Right kidney (tissue), 1 donor: ENCODE measurements at regions not wholly inside any gene's neighbourhood (a gene's known extent, or its start where the extent isn't known, plus 50 kb on each side); places are given as distances from the start of the nearest gene placed in this dataset.
"Not testable (repeated sequence)": the region's sequence is repeated elsewhere in the genome, so short reads cannot be mapped to it uniquely, and the experiment has no call there.

Source experiments
- DNase-seq: peaks from one replicate; pipeline ENCODE4 v3.0.0-alpha.2; 2016

DNA sequence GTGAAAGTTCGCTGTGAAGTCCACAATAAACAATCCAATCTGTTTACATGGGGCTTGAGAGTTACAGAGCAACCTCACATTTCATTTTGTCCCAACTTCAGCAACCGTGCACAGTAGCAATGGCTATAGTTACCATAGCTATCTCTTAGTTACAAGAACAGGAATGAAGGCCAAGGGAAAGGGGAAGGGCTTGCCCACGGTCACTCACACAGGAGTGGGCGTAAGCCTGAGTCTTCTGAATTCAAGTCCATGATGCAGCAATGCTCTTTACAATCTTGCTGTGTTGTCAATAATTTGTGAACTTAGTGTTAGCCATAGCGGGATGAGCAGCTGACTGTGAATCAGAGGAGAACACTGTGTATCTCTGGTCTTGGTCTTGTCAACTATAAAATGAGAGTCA lies 102.9 kb downstream of the ADAMTS15 start:
- no peak for DNase-seq

DNA sequence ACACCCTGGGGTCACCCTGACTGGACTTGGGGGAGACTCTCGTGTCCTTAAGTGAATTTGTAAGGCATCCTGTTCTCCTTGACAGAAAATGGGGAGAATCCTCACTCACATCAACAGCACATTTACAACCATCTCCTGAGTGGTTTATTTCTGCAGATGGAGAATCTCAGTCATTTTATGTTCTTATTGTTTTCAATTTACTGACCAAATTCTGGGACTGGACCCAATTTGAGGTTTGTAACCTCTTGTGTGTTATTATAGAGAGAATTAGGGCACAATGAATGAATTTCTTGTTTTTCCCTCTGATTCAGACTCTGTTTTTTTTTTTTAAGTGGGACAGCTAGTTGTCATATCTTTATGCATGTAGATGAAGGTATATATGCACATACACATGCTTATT lies 104.9 kb downstream of the ADAMTS15 start:
- DNase-seq: no peak

DNA sequence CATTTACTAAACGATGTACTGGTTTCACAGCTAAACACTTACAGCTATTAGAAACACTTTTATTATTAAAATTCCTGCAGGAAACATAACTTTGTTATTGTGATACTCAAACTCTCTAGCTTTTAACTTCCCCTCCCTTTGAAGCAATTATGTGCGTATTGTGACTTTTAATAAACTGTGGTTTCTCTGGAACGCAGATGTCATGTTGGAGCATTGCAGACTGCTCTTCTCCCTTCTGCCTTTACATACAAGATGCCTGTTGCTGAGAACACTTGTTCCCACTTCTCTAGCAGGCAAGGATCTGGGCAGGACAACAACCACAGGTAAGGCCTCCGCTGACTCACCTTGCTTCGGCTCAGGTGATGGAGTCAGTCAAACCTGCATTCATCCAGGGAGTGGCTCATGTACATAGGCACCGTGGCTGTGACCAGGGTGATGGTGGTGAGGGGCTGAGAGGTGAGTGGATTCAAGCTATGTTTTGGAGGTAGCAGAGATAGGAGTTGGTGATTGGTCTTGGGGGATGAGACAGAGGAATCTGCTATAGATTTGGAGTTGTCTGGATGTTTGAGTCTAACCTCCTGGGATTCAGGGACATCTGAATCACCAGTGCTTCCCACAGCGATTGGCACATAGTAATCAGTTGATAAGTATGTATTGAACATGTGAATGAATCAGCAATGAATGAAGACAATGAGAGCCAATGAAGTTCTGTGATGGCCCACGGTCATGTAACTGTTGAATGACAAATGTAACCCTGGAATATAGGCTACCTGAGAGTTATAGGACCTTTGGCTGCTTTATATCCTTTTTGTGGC lies 106.0 kb downstream of the ADAMTS15 start:
- DNase-seq: no peak

DNA sequence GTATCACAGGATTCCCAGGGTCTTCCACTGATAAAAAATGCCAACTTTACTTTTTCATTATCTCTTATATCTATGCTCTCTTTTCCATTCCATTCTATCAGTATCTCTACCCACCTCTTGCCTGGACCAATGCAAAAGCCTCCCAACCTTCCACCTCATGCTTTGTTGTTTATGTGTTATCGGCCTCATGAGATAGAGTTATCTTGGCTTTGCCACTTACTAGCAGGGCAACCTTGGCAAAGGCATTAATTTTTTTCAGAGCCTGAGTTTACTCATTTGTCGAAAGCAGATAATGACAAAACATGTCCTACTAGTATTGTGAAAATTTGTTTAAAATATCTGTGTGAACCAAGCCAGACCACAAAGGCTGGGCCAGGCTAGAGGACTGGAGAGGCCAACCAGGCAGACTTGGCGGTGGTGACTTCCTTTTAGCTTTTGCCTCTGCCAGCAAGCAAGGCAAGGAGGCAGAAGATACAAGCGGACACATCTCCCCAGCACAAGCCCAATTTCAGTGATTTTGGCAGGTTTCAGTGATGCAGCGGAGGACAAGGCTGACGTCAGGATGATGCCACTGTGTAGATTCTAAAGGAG lies 106.9 kb downstream of the ADAMTS15 start:
- DNase-seq: no peak

DNA sequence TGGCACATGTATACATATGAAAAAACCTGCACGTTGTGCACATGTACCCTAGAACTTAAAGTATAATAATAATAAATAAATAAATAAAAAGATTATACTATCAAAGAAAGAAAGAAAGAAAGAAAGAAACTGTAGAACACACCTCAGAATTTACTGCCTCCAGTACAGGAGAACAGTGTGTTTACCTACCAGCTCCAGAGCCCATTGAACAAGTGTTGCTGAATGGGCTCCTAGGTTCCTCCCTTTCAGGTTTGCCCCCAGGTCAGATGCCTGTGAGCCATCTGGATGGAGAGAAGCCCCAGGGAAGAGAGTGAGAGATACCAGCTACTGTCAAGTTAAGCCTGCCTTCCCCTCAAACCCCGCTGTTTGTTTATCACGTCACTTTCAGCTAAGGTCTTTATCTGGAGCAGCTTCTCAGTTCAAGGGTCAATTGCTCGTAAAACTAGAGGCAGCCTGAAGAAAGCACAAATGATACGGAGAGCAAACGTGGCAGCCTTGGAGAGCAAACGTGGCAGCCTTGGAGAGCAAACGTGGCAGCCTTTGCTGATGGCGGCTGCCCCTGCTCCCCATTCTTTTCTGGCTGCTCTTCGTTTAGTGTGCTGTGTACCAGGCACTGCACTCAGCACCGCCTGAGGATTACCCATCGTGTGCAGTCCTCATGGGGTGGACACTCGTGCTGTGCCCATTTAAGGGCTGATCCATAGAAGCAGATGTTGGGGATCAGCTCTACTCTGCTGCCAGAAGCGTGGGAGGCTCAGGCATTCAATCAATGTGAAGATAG lies 111.7 kb downstream of the ADAMTS15 start:
- no peak for DNase-seq

DNA sequence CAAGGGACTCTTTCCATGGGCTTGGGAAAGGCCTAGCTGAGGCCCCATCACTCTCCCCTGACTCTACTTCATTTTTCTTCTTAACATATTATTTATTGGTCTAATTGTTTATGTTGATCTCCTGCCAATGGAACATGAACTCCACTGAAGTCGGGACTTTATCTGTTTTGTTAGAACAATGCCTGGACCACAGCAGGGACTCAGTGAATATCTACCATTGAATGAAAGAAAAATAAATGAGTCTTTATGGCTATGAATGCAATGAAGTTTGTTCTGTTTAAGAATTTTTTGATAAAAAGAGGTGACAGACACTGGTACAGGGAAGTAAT lies 112.3 kb downstream of the ADAMTS15 start:
- DNase-seq: no peak

DNA sequence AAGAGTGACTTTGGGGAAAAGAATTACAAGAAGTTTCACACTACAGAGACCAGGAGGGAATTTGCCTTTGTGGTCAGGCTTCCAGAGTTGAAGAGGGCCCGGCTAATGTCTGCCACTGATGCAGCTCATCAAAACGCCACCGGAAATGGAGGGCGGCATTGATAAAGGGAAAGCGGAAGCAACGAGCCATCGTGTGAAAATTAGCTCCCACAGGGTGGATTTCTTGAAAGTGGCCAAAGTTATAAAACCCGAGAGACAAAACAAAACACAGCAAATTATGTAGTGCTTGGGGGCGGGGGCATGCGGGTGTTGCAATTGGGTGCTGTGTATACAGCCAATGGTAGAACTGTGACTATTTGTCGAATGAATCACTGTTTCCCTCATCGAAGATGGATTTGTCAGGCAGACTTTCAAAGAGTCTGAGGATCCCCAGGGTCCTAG lies 113.0 kb downstream of the ADAMTS15 start:
- DNase-seq: no peak

DNA sequence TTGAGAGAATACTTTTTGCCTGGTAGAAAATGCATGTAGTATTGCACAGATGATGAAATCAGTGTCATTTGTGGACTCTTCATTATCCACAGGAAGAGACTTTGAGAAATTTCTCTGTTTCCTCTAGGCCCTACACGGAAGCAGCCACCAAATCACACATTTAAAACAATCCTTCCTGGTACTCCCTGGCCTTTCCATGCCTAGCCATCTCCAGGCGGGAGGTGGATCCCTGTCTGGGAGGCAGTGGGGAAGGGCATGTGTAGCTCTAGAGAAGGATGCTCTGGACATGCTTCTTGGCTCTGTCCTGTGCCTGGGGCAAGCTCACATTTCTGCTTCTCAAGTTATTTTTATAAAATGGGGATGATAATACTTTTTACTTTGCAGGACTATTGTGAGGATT lies 114.1 kb downstream of the ADAMTS15 start:
- no peak for DNase-seq

DNA sequence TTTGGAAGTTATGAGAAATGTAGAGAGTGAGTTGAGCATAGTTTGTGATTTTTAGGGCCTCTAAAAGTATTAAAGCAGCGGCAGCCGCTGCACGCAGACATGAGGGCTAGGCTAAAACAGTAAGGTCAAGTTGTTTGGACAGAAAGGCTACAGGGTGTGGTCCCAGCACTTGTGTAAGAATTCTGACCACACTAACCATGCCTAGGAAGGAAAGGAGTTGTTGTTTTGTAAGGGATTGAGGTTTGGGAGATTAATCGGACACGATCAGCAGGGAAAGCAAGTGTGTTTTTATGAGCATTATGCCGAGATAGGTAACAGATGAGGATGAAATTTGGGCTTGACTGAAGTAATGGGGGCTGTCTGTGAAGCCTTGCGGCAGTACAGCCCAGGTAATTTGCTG lies 117.9 kb downstream of the ADAMTS15 start:
- not testable (repeated sequence) for DNase-seq

DNA sequence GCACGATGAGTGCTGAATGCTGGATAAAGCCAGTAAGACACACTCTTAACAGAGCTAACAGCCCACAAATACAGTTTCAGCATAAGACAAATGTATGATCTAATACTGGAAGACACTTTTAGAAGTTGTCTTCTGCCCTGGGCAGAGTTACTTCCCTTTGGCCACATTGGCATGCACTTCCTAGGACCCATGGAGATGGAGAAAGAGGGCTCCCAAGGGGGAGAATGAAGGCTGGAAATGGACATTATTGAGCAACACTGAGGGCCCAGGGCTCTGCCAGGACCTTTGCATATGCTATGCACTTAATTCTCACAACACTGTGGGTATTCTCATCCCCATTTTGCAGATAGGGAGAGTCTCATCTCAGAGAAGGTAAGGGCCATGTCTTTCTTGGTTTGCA lies 123.1 kb downstream of the ADAMTS15 start:
- no peak for DNase-seq

DNA sequence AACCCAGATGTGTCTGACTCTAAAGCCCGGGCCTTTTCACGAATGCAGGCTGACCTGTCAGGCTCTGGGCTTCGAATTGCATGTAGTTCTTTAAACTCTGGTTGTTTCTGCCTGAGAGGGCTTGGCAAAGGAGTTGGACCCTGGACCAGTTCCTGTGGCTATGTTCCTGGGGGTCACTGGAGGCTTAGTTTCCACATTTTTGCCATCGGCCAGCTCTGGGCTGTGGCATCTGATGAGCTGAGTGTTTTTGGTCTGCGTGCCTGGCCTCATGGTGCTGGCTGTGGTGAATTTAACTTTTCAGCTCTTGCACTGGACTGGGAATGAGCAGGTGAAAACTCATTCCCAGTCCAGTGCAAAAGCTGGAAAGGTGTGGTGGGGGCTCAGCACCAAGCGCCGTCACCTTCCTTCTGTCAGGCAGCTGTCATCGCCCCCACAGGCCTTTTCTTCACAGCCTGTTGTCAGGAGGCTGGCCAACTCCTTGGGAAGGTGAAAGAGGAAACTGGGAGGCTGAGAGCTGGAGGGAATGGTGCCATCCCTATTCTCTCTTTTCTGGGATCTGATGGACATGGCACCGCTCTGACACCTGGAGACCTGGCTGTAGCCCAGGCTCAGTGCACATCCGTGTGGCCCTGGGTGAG lies 123.6 kb downstream of the ADAMTS15 start:
- DNase-seq: no peak

DNA sequence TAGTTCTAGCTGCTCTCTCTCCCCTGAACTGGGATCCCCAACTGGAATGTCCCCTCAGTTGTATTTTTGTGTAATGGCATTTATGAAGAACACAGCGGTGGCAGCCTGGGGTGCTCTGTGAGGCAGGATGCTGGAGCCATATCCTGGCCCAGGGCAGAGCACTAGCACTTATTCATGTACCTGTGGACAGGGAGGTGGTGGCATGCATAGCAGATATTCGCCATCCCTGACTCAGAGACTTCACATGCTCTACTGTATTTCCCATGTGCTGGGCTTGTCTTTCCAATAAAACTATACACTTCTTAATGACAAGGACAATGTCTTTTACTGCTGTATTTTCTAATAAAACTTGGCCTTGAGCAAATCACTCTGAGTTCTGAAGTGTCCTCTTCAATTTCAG lies 125.3 kb downstream of the ADAMTS15 start:
- no peak for DNase-seq

DNA sequence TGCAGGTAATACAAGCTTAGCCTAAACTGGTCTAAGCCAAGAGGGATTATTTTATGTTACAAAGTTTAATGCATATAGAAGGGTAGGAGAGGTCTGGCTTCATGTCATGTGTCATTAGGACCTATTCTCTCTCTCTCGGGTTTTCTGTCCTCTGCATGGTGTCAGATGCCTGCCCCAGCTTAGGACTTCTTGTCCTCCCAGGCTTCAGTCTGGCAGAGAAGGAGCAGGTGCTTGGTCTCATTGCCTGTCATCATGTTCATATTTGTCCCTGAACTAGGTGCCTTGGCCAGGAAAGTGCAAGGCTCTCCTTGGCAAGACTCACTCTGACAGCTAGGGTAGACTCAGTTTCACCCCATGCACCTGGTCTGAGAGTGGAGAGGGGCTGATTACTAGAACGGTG lies 126.3 kb downstream of the ADAMTS15 start:
- DNase-seq: no peak

DNA sequence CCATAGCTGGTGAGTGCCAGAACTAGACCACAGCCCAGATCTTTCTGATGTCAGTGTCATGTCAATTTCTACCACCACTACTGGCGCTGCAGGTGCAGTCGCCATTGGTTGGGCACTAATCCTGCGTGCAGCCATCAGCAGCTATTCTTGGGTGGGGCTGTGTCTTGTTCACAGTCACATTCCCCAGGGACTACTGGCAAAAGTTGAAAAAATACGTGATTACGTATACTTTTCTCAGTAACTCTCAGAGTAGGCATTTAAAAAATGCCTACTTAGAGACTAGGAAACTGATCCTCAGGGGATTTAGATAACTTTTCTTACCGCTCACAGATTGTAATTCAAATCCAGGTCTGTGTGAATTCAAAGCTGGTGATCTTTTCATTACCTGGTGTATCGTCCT lies 127.7 kb downstream of the ADAMTS15 start:
- DNase-seq: no peak

DNA sequence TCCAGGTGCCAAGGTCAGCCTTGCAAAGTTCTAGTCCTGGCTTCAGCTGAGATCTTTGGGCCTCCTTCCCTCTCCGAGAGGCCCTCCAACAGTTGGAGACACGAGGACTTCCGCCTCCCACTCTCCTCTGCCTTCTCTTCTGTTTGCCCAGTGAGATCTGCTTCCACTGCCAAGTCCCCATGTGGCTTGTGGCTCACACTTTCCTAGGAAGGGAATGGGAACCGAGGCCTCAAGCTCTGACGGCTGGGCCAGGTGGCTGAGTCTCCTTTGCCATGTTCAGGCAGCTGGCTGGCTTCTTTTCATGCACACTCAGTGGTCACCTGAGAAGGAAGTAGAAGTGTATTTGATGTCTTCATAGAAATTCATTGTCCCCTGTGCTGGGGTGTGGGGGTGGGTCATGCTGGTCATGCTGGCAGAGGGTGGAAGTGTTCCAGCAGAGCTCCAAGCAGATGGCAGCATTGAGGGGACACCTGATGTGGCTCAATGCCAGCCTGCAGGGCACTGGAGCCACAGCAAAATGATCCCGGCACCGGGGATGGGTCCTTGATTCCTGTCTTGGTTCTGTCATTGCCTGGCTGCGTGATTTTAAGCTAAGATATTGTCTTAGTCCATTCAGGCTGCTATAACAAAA lies 130.4 kb downstream of the ADAMTS15 start:
- DNase-seq: no peak

DNA sequence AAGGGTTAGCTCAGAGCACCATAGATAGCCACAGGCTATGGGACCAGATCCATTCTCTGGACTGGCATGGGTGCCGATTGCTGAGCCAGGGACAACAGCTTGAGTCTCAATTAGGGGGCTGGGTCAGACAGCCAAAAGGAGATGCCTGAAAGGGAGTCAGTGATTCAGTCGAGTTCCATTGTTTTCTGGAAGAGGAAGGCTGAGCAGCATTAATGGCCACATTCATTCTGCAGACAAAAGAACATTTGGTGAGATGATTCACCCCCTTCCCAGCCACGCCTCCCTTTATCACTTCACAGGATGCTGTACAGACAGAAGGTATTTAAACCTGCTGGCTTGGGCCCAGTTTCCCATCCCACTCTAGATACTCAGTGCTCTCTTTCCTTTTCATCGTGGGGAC lies 131.9 kb downstream of the ADAMTS15 start:
- no peak for DNase-seq

DNA sequence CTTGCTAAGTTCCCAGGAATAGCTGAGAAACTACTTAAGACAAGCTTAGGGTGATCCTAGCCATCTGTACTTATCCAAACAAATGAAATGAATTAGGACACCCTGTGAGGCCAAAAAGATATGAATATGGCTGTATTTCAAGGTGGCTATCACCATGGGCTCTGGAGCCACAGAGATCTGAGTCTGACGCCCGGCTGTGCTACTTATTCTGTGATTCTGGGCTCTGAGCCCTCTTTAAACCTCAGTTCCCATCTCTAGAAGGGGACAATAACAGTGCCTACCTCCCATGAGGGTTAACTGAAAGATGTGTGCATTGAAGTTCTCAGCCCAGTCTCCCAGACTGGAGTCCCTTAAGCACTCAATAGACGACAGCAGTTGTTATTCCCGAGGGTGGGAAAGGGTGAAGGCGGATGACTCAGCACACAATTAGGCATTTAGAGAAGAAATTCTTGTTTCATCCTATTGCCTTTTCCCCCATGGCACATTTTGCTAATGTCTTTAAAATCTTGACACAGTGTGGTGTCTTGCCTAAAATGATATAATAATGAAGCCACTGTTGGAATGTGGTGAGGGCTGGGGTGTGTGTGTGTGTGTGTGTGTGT lies 132.5 kb downstream of the ADAMTS15 start:
- DNase-seq: no peak

DNA sequence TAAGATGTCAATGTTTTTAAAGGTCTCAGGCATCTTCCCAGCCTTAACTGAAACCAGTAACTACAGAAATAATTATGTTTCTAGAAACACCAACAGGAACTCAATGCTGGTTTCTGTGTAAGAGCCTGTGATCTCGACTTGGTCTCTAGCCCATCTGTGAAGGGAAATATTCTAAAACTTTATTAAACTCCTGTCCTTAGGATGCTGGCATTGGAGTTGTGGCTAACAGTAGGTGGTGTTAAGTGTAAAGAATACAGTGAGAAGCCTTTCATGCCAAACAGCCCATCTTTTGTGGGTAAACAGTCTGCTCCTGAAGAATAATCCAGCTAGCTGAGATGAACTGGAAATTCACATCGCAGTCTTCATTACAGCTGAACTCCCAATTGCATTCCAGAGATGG lies 133.2 kb downstream of the ADAMTS15 start:
- no peak for DNase-seq

DNA sequence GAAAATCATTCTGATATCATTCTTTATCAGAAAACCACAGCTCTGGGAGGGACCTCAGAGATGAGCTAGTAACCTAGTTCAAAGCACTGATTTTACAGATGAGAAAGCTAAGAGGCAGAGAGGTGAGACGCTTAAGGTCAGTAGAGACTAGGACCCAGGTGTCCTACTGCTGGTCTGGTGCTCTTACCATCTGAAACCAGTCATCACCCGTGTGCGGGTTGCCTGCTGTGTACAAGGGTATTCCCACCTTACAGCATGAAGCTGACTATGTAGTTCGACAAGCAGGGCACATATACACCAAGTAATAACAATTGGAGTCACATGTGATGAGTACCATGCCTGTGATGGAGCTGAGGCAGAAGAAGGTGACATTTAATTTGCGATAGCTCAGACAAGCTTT lies 133.7 kb downstream of the ADAMTS15 start:
- no peak for DNase-seq

DNA sequence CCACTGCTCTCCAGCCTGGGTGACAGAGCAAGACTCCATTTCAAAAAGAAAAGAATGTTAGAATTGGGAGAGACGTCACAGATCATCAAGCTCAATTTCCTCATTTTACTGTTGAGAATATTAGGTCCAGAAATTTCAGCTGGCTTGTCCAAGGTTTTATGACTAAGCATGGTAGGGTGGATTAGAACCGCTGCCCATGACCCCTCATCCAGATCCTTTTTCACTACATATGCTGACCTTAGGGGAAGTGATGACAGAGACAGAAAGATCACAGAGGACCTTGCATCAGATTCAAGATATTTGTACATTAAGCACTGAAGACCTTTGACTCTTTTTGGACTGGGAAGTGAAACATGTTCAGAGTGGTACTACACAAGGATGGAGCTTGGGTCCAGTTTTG lies 134.5 kb downstream of the ADAMTS15 start:
- DNase-seq: no peak

DNA sequence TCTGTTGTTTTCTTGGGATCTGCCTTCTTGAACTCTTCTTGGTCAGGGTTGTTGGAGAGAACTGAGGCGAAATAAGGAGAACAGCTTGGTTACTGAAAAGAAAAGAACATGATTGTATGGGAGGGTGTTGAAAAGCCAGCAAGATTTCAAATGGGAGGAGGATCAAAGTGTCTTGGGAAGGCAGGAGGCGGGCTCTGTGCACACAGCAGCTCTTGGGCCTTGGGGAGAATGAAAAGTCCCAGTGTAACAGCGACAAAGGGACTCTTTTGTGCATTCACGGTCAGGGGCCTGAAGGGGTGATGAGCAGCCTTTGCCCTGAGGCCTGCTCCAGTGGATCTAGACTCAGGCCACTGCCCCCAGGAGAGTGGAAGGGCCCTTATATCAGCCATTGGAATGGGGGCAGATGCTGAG lies 135.4 kb downstream of the ADAMTS15 start:
- DNase-seq: no peak

DNA sequence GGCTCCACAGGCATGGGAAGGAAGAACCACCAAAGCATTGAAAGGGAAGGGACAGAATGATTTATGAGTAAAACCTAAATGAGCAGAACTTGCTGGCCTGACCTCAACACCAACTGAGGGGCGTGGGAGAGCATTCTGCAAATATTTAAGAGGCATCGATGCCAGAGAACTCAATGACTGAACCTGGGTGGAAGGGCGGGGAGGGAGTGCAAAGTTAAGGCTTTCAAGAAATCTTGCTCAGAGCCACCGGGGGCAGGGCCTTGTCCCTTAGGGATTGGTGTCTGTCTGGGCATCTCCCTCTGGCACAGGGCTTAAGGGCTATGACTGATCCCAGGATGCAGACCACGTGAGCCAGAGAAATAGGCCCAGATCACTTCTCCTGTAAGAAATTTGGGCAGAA lies 137.1 kb downstream of the ADAMTS15 start:
- no peak for DNase-seq
